T-helper 22 cell (primary cell): ENCODE measurements at regions not wholly inside any gene's neighbourhood (a gene's known extent, or its start where the extent isn't known, plus 50 kb on each side); places are given as distances from the start of the nearest gene placed in this dataset.
"Not testable (repeated sequence)": the region's sequence is repeated elsewhere in the genome, so short reads cannot be mapped to it uniquely, and the experiment has no call there.

ENCODE experiments used
- DNase-seq: peaks from one replicate; pipeline ENCODE4 v3.0.0-alpha.2; 2020; ENCODE audit warnings: low read depth

- DNase-seq, result no peak
Observed at GRCh38 chr5:18553269-18553668, 919.0 kb downstream of the TAF11L14 start.

- no peak for DNase-seq
Observed at GRCh38 chr5:18560602-18561001, 926.3 kb downstream of the TAF11L14 start.

- no peak for DNase-seq
Observed at GRCh38 chr5:18563853-18564252, 929.6 kb downstream of the TAF11L14 start.

- DNase-seq, result no peak
Observed at GRCh38 chr5:18566671-18567070, 932.4 kb downstream of the TAF11L14 start.

GRCh38 chr5:18576586-18576985 lies 942.3 kb downstream of the TAF11L14 start:
- DNase-seq, result no peak

GRCh38 chr5:18601185-18601584 lies 966.9 kb downstream of the TAF11L14 start:
- no peak for DNase-seq

GRCh38 chr5:18602402-18602801 lies 968.1 kb downstream of the TAF11L14 start:
- DNase-seq, result no peak

- DNase-seq, result no peak
Observed at GRCh38 chr5:18605186-18605585, 970.9 kb downstream of the TAF11L14 start.

- no peak for DNase-seq
Observed at GRCh38 chr5:18607570-18607969, 973.3 kb downstream of the TAF11L14 start.

GRCh38 chr5:18617191-18617590 lies 982.9 kb downstream of the TAF11L14 start:
- DNase-seq, result not testable (repeated sequence)

- no peak for DNase-seq
Observed at GRCh38 chr5:18630458-18631045, 996.3 kb downstream of the TAF11L14 start.

- no peak for DNase-seq
Observed at GRCh38 chr5:18652404-18653215, 1018.4 kb downstream of the TAF11L14 start.

GRCh38 chr5:18653216-18653752 lies 1019.0 kb downstream of the TAF11L14 start:
- DNase-seq, result no peak

- DNase-seq, result no peak
Observed at GRCh38 chr5:18660511-18660910, 1026.3 kb downstream of the TAF11L14 start.

- DNase-seq, result no peak
Observed at GRCh38 chr5:18662231-18662630, 1028.0 kb downstream of the TAF11L14 start.

GRCh38 chr5:18674212-18674611 lies 1040.0 kb downstream of the TAF11L14 start:
- DNase-seq, result not testable (repeated sequence)

- DNase-seq, result no peak
Observed at GRCh38 chr5:18675041-18675440, 1040.8 kb downstream of the TAF11L14 start.

- DNase-seq, result no peak
Observed at GRCh38 chr5:18686253-18686652, 1052.0 kb downstream of the TAF11L14 start.

GRCh38 chr5:18687429-18687828 lies 1053.2 kb downstream of the TAF11L14 start:
- DNase-seq, result no peak

GRCh38 chr5:18699681-18700080 lies 1065.4 kb downstream of the TAF11L14 start:
- no peak for DNase-seq

- DNase-seq, result no peak
Observed at GRCh38 chr5:18702821-18703220, 1068.6 kb downstream of the TAF11L14 start.

- DNase-seq, result no peak
Observed at GRCh38 chr5:18712936-18713485, 1078.8 kb downstream of the TAF11L14 start.

GRCh38 chr5:18720002-18720401 lies 1085.7 kb downstream of the TAF11L14 start:
- DNase-seq, result no peak
